CD4-positive, CD25-positive, alpha-beta regulatory T cell (primary cell): ENCODE measurements at regions not wholly inside any gene's neighbourhood (a gene's known extent, or its start where the extent isn't known, plus 50 kb on each side); places are given as distances from the start of the nearest gene placed in this dataset.

ENCODE experiments used
- ATAC-seq, 2 donors: fragments of 150-1000 bp; cut with Tn5 transposase; one replicate each; pipeline ENCODE4 v1.10.0; 2021; ENCODE audit warnings: low read depth in 2 of 2, moderate number of reproducible peaks in 2 of 2, moderate library complexity in 1 of 2
- DNase-seq, 3 donors: peaks; one replicate each; pipeline versions ENCODE4 v3.0.0 to v3.0.0-alpha.2; 2012 to 2022; ENCODE audit warnings: mixed read lengths in 1 of 3
- H3K27ac ChIP-seq: one replicate; pipeline ENCODE4 v1.7.0; 2013; ENCODE audit warnings: mild to moderate bottlenecking, low read length; ENCODE audit not compliant: insufficient read depth, poor library complexity, severe bottlenecking
- H3K27me3 ChIP-seq: one replicate; pipeline ENCODE4 v1.7.0; 2013; ENCODE audit warnings: low read length; ENCODE audit not compliant: control insufficient read depth, insufficient read depth
- H3K36me3 ChIP-seq: one replicate; pipeline ENCODE4 v1.7.0; 2013; ENCODE audit warnings: mild to moderate bottlenecking, low read length, moderate library complexity; ENCODE audit not compliant: control insufficient read depth, insufficient read depth
- H3K4me1 ChIP-seq: 2 replicates; pipeline ENCODE4 v1.7.0; 2013; ENCODE audit warnings: mild to moderate bottlenecking, low read length; ENCODE audit not compliant: insufficient read depth, control insufficient read depth, poor library complexity, severe bottlenecking
- H3K4me3 ChIP-seq: one replicate; pipeline ENCODE4 v1.7.0; 2013; ENCODE audit warnings: low read depth, mild to moderate bottlenecking, low read length, moderate library complexity
- H3K9me3 ChIP-seq, 2 experiments: 1 replicate in 1 of 2; 2 replicates in 1 of 2; pipeline ENCODE4 v1.7.0; 2013; ENCODE audit warnings: low read length in 2 of 2, mild to moderate bottlenecking in 1 of 2, moderate library complexity in 1 of 2; ENCODE audit not compliant: control insufficient read depth in 2 of 2
- H3K27ac Mint-ChIP-seq, 3 donors: one replicate each; pipeline ENCODE4 v1.8.0; 2020 to 2022; ENCODE audit warnings: mild to moderate bottlenecking in 3 of 3, mixed read lengths in 3 of 3, moderate library complexity in 2 of 3
- H3K27me3 Mint-ChIP-seq: one replicate; pipeline ENCODE4 v1.8.0; 2022; ENCODE audit warnings: mild to moderate bottlenecking, mixed read lengths
- H3K36me3 Mint-ChIP-seq: one replicate; pipeline ENCODE4 v1.8.0; 2020; ENCODE audit warnings: mixed read lengths
- H3K4me1 Mint-ChIP-seq, 4 donors: one replicate each; pipeline ENCODE4 v1.8.0; 2020 to 2022; ENCODE audit warnings: mixed read lengths in 4 of 4, mild to moderate bottlenecking in 1 of 4
- H3K4me3 Mint-ChIP-seq, 4 donors: one replicate each; pipeline ENCODE4 v1.8.0; 2020 to 2022; ENCODE audit warnings: mild to moderate bottlenecking in 4 of 4, mixed read lengths in 4 of 4, moderate library complexity in 3 of 4
- H3K9me3 Mint-ChIP-seq, 7 donors: one replicate each; pipeline ENCODE4 v1.8.0; 2020 to 2022; ENCODE audit warnings: mixed read lengths in 7 of 7, mild to moderate bottlenecking in 3 of 7, moderate library complexity in 2 of 7

- no peaks in the 10 kb centered on the region for H3K4me1 Mint-ChIP-seq
- no peaks in the 10 kb centered on the region for H3K36me3 Mint-ChIP-seq
- H3K27me3 Mint-ChIP-seq = no peaks in the 10 kb centered on the region
These were observed 198.4 kb downstream of the GALC start for GRCh38 chr14:87794561-87794960.

GRCh38 chr14:87785897-87786296 is 207.1 kb downstream of the GALC start:
- Histone ChIP-seq H3K4me3 (no peak overlapping the region), H3K27ac (no peak overlapping the region), H3K9me3 (no peaks in the 10 kb centered on the region), H3K27me3 (no peaks in the 10 kb centered on the region), H3K36me3 (no peaks in the 10 kb centered on the region), H3K4me1 (no peaks in the 10 kb centered on the region)
- Mint-ChIP-seq H3K27me3 (no peaks in the 10 kb centered on the region), H3K27ac (no peak overlapping the region), H3K4me3 (no peak overlapping the region), H3K36me3 (no peaks in the 10 kb centered on the region), H3K4me1 (no peaks in the 10 kb centered on the region), H3K9me3 (peaks cover 0 to 6% (median 1%) of the 10 kb centered on the region in 7 donors)
- DNase-seq = no peak
- ATAC-seq = no peak

More at GRCh38 chr14:87794561-87794960, 198.4 kb downstream of the GALC start:
- Mint-ChIP-seq H3K9me3 (peaks cover 0 to 6% (median 0%) of the 10 kb centered on the region in 7 donors), H3K27ac (no peak overlapping the region), H3K4me3 (no peak overlapping the region)
- no peak for DNase-seq
- Histone ChIP-seq H3K4me3 (no peak overlapping the region), H3K4me1 (no peaks in the 10 kb centered on the region), H3K27me3 (no peaks in the 10 kb centered on the region), H3K9me3 (no peaks in the 10 kb centered on the region), H3K27ac (no peak overlapping the region), H3K36me3 (no peaks in the 10 kb centered on the region)
- no peak for ATAC-seq

GRCh38 chr14:87784386-87784785 is 208.6 kb downstream of the GALC start:
- no peaks in the 10 kb centered on the region for H3K9me3 ChIP-seq
- H3K36me3 ChIP-seq = no peaks in the 10 kb centered on the region
- H3K27me3 Mint-ChIP-seq = no peaks in the 10 kb centered on the region
- H3K36me3 Mint-ChIP-seq = no peaks in the 10 kb centered on the region
- H3K27ac Mint-ChIP-seq = no peak overlapping the region
- no peaks in the 10 kb centered on the region for H3K4me1 ChIP-seq
- ATAC-seq = no peak
- H3K4me3 ChIP-seq = no peak overlapping the region
- no peaks in the 10 kb centered on the region for H3K4me1 Mint-ChIP-seq
- no peak for DNase-seq
- H3K27ac ChIP-seq = no peak overlapping the region
- no peak overlapping the region for H3K4me3 Mint-ChIP-seq
- H3K27me3 ChIP-seq = no peaks in the 10 kb centered on the region
- H3K9me3 Mint-ChIP-seq = peaks cover 0 to 6% (median 1%) of the 10 kb centered on the region in 7 donors

- DNase-seq (no peak), ATAC-seq (no peak)
- Histone ChIP-seq H3K4me3 (no peak overlapping the region), H3K27ac (no peak overlapping the region), H3K36me3 (no peaks in the 10 kb centered on the region), H3K27me3 (no peaks in the 10 kb centered on the region), H3K9me3 (no peaks in the 10 kb centered on the region), H3K4me1 (no peaks in the 10 kb centered on the region)
- Mint-ChIP-seq H3K4me1 (no peaks in the 10 kb centered on the region), H3K27me3 (no peaks in the 10 kb centered on the region), H3K9me3 (peaks cover 0 to 13% (median 5%) of the 10 kb centered on the region in 7 donors), H3K27ac (no peak overlapping the region), H3K36me3 (no peaks in the 10 kb centered on the region), H3K4me3 (peak overlapping the region in 1 of 4 donors; percentile 21)
These were observed 209.9 kb downstream of the GALC start for GRCh38 chr14:87783071-87783470.

GRCh38 chr14:87772854-87773253 is 220.1 kb downstream of the GALC start:
- DNase-seq = no peak
- Histone ChIP-seq H3K4me1 (no peaks in the 10 kb centered on the region), H3K27ac (no peak overlapping the region), H3K9me3 (no peaks in the 10 kb centered on the region), H3K36me3 (no peaks in the 10 kb centered on the region), H3K4me3 (no peak overlapping the region), H3K27me3 (no peaks in the 10 kb centered on the region)
- no peaks in the 10 kb centered on the region for H3K4me1 Mint-ChIP-seq
- ATAC-seq = no peak
- H3K27ac Mint-ChIP-seq = no peak overlapping the region
- no peaks in the 10 kb centered on the region for H3K27me3 Mint-ChIP-seq
- no peaks in the 10 kb centered on the region for H3K36me3 Mint-ChIP-seq
- H3K4me3 Mint-ChIP-seq = no peak overlapping the region
- H3K9me3 Mint-ChIP-seq = peaks cover 0 to 7% (median 2%) of the 10 kb centered on the region in 7 donors

GRCh38 chr14:87767567-87767901 is 225.4 kb downstream of the GALC start:
- H3K27ac Mint-ChIP-seq = peak overlapping the region in 1 of 3 donors; percentile 58
- H3K4me1 ChIP-seq = no peaks in the 10 kb centered on the region

GRCh38 chr14:87758876-87759275 is 234.1 kb downstream of the GALC start:
- H3K27me3 Mint-ChIP-seq = no peaks in the 10 kb centered on the region

More at GRCh38 chr14:87767567-87767901, 225.4 kb downstream of the GALC start:
- peaks cover 0 to 11% (median 6%) of the 10 kb centered on the region in 7 donors for H3K9me3 Mint-ChIP-seq
- H3K36me3 ChIP-seq = no peaks in the 10 kb centered on the region
- H3K9me3 ChIP-seq = peaks cover 0 to 5% of the 10 kb centered on the region in 2 experiments
- no peaks in the 10 kb centered on the region for H3K4me1 Mint-ChIP-seq
- H3K36me3 Mint-ChIP-seq = no peaks in the 10 kb centered on the region
- no peak overlapping the region for H3K27ac ChIP-seq
- H3K4me3 ChIP-seq = no peak overlapping the region
- no peak overlapping the region for H3K4me3 Mint-ChIP-seq
- DNase-seq (no peak), ATAC-seq (no peak)
- H3K27me3 ChIP-seq = no peaks in the 10 kb centered on the region
- H3K27me3 Mint-ChIP-seq = no peaks in the 10 kb centered on the region

GRCh38 chr14:87756661-87757060 is 236.3 kb downstream of the GALC start:
- Mint-ChIP-seq H3K9me3 (peaks cover 0 to 7% (median 0%) of the 10 kb centered on the region in 7 donors), H3K27ac (no peak overlapping the region), H3K27me3 (no peaks in the 10 kb centered on the region), H3K36me3 (no peaks in the 10 kb centered on the region), H3K4me1 (peaks cover 0 to 2% (median 0%) of the 10 kb centered on the region in 4 donors), H3K4me3 (no peak overlapping the region)
- Histone ChIP-seq H3K27ac (no peak overlapping the region), H3K36me3 (no peaks in the 10 kb centered on the region), H3K9me3 (no peaks in the 10 kb centered on the region), H3K4me1 (no peaks in the 10 kb centered on the region), H3K4me3 (no peak overlapping the region), H3K27me3 (no peaks in the 10 kb centered on the region)
- no peak for ATAC-seq
- no peak for DNase-seq

More at GRCh38 chr14:87758876-87759275, 234.1 kb downstream of the GALC start:
- H3K4me3 ChIP-seq = no peak overlapping the region
- H3K36me3 Mint-ChIP-seq = no peaks in the 10 kb centered on the region
- H3K27ac Mint-ChIP-seq = no peak overlapping the region
- peaks cover 0 to 2% (median 0%) of the 10 kb centered on the region in 4 donors for H3K4me1 Mint-ChIP-seq
- no peak overlapping the region for H3K27ac ChIP-seq
- H3K4me3 Mint-ChIP-seq = peak overlapping the region in 1 of 4 donors; percentile 40
- H3K9me3 Mint-ChIP-seq = peaks cover 1 to 17% (median 6%) of the 10 kb centered on the region in 7 donors
- H3K4me1 ChIP-seq = no peaks in the 10 kb centered on the region
- H3K27me3 ChIP-seq = no peaks in the 10 kb centered on the region
- H3K9me3 ChIP-seq = peaks cover 0 to 5% of the 10 kb centered on the region in 2 experiments
- DNase-seq = no peak
- no peak for ATAC-seq
- no peaks in the 10 kb centered on the region for H3K36me3 ChIP-seq
